ENCODE measurements at regions not wholly inside any gene's neighbourhood (a gene's known extent, or its start where the extent isn't known, plus 50 kb on each side); places are given as distances from the start of the nearest gene placed in this dataset.

DNA sequence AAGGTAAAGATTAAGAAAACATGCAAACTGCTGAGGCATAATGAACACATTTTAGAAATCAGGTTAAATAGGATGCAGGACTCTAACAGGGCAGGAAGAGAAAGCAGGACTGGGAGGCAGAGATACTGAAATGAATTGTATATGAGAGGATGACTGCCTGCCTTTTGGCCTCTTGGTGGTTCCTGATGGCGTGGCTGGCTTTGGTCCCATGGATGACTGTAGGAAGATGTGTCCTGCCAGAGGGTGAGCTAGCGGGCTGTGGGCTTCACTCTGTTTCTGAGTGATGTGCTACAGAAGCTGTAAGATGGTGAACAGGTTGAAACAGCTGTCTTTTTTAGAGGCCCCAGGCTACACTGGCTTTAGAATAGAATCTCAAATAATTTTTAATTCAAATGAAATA, 517.0 kb downstream of the SLC4A3 start:
- no peaks in the 10 kb centered on the region for H3K9me3 ChIP-seq (ENCODE audit: low read length)
- intact Hi-C loops (cut with micrococcal nuclease) = no loop called here
- no peak overlapping the region for H3K27ac ChIP-seq (ENCODE audit: low read length)
- TF ChIP-seq EZH2phosphoT487 (IDR thresholded peaks at IDR 0.05; ENCODE audit: borderline replicate concordance, low read length) (no peak), EZH2 (IDR thresholded peaks at IDR 0.05; ENCODE audit: low read length, unreplicated experiment) (no peak), CTCF (conservative IDR thresholded peaks at IDR 0.05; ENCODE audit: low read depth, low read length) (no peak)
- peak; percentile 42 for DNase-seq
- no peak for ATAC-seq
- no peaks in the 10 kb centered on the region for H3F3A ChIP-seq (ENCODE audit: low read length, unreplicated experiment)
- no peak overlapping the region for H3K4me3 ChIP-seq (ENCODE audit: low read length)
- no peak overlapping the region for H2AFZ ChIP-seq (ENCODE audit: low read length)
- ChIA-PET CTCF (no interaction called here), POLR2A (ENCODE audit: unreplicated experiment) (no interaction called here)
- H3K27me3 ChIP-seq (ENCODE audit: low read length) = no peaks in the 10 kb centered on the region
- H3K4me1 ChIP-seq (ENCODE audit: insufficient read depth, low read length) = peaks cover 14% of the 10 kb centered on the region
- H4K20me1 ChIP-seq (ENCODE audit: low read length) = no peaks in the 10 kb centered on the region
- H3K36me3 ChIP-seq (ENCODE audit: low read depth, low read length) = no peaks in the 10 kb centered on the region
- no peaks in the 10 kb centered on the region for H3K9me2 ChIP-seq (replicated peaks; ENCODE audit: low read length)
- no peak overlapping the region for H3K4me2 ChIP-seq (ENCODE audit: low read length)
- no peaks in the 10 kb centered on the region for H3K79me2 ChIP-seq (ENCODE audit: low read length)
- H3K9ac ChIP-seq (ENCODE audit: low read length) = no peak overlapping the region
- no TSS peak for BruUV-seq (replicated peaks)

DNA sequence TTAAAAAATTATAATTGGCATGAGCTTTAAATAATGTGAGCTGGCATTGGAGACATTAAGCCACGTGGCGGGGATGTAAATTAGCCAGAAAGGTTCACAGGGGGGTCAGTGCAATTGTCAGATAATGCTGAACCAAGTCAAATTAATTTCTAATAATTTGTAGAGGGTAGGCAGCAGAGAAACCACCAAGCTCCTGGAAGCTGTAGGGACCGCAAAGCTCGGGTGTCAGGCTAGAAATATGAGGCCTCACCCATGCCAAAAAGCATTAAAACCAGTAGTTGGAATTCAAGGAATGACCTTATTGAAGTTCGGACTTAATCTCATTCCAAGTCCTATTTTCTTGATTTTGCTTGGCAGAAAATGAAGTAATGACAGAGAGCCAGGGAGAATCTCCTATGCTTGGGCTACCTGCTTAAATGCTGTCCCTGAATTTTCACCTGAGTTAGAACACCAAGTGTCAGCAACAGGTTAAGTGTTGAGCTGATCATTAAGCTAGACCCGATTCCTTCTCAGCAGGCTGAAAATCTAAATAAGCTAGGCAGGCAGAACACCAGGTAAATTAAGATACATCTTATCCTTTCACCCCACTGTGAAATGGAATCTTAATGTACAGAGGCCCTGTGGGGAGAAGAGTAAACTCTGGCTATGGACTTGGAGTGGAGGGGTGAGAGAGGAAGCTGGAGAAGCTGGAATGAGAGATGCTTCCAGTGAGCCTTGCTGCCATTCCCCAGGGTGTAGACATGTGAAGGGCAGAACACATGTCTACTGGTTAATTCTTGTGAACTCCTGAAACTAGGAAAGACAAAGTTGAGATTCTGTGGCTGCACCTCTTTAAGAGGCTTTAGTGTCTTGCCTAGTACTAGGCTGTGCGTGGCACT, 520.0 kb downstream of the SLC4A3 start:
- intact Hi-C loops (cut with micrococcal nuclease) = no loop called here
- no TSS peak for BruUV-seq (replicated peaks)

More for the DNA sequence above, 520.0 kb downstream of the SLC4A3 start:
- no peaks in the 10 kb centered on the region for H3K79me2 ChIP-seq (ENCODE audit: low read length)
- H2AFZ ChIP-seq (ENCODE audit: low read length) = no peak overlapping the region
- H3K9me2 ChIP-seq (replicated peaks; ENCODE audit: low read length) = no peaks in the 10 kb centered on the region
- H3K4me1 ChIP-seq (ENCODE audit: insufficient read depth, low read length) = peaks cover 14% of the 10 kb centered on the region
- H3K9ac ChIP-seq (ENCODE audit: low read length) = no peak overlapping the region
- H3K9me3 ChIP-seq (ENCODE audit: low read length) = no peaks in the 10 kb centered on the region
- H3K4me2 ChIP-seq (ENCODE audit: low read length) = no peak overlapping the region
- no peaks in the 10 kb centered on the region for H3F3A ChIP-seq (ENCODE audit: low read length, unreplicated experiment)
- no peaks in the 10 kb centered on the region for H3K36me3 ChIP-seq (ENCODE audit: low read depth, low read length)
- no peak overlapping the region for H3K27ac ChIP-seq (ENCODE audit: low read length)
- ATAC-seq (no peak), DNase-seq (no peak)
- ChIA-PET POLR2A (ENCODE audit: unreplicated experiment) (no interaction called here), CTCF (no interaction called here)
- H3K27me3 ChIP-seq (ENCODE audit: low read length) = no peaks in the 10 kb centered on the region
- no peak for TF ChIP-seq EZH2 (IDR thresholded peaks at IDR 0.05; ENCODE audit: low read length, unreplicated experiment)
- TF ChIP-seq CTCF (conservative IDR thresholded peaks at IDR 0.05; ENCODE audit: low read depth, low read length) = no peak
- no peak for TF ChIP-seq EZH2phosphoT487 (IDR thresholded peaks at IDR 0.05; ENCODE audit: borderline replicate concordance, low read length)
- no peak overlapping the region for H3K4me3 ChIP-seq (ENCODE audit: low read length)
- H4K20me1 ChIP-seq (ENCODE audit: low read length) = no peaks in the 10 kb centered on the region
